ENCODE measurements at regions not wholly inside any gene's neighbourhood (a gene's known extent, or its start where the extent isn't known, plus 50 kb on each side); places are given as distances from the start of the nearest gene placed in this dataset.

GRCh38 chr4:32189788-32190187, 1469.6 kb downstream of the PCDH7 start:
- no peak overlapping the region for H3K27ac ChIP-seq (ENCODE audit: low read length)
- no peaks in the 10 kb centered on the region for H3K36me3 ChIP-seq (ENCODE audit: control insufficient read depth in 1 of 2, insufficient read depth in 2 of 2, low read length in 2 of 2)
- no peak overlapping the region for H3K4me3 ChIP-seq (ENCODE audit: low read depth in 1 of 2, low read length in 2 of 2)
- no peaks in the 10 kb centered on the region for H3K4me1 ChIP-seq (ENCODE audit: control insufficient read depth in 1 of 2, insufficient read depth in 2 of 2, low read length in 2 of 2)
- H3K27me3 ChIP-seq (ENCODE audit: low read depth, low read length) = no peaks in the 10 kb centered on the region
- no peaks in the 10 kb centered on the region for H3K9me3 ChIP-seq (ENCODE audit: control insufficient read depth in 1 of 2, low read length in 2 of 2)

GRCh38 chr4:32191961-32192360, 1471.8 kb downstream of the PCDH7 start:
- H3K27me3 ChIP-seq (ENCODE audit: low read depth, low read length) = no peaks in the 10 kb centered on the region
- H3K36me3 ChIP-seq (ENCODE audit: control insufficient read depth in 1 of 2, insufficient read depth in 2 of 2, low read length in 2 of 2) = no peaks in the 10 kb centered on the region
- H3K4me1 ChIP-seq (ENCODE audit: control insufficient read depth in 1 of 2, insufficient read depth in 2 of 2, low read length in 2 of 2) = no peaks in the 10 kb centered on the region
- no peak overlapping the region for H3K4me3 ChIP-seq (ENCODE audit: low read depth in 1 of 2, low read length in 2 of 2)
- no peak overlapping the region for H3K27ac ChIP-seq (ENCODE audit: low read length)
- H3K9me3 ChIP-seq (ENCODE audit: control insufficient read depth in 1 of 2, low read length in 2 of 2) = no peaks in the 10 kb centered on the region

GRCh38 chr4:32192363-32192762, 1472.2 kb downstream of the PCDH7 start:
- Histone ChIP-seq H3K27me3 (ENCODE audit: low read depth, low read length) (no peaks in the 10 kb centered on the region), H3K9me3 (ENCODE audit: control insufficient read depth in 1 of 2, low read length in 2 of 2) (no peaks in the 10 kb centered on the region), H3K4me3 (ENCODE audit: low read depth in 1 of 2, low read length in 2 of 2) (no peak overlapping the region), H3K4me1 (ENCODE audit: control insufficient read depth in 1 of 2, insufficient read depth in 2 of 2, low read length in 2 of 2) (no peaks in the 10 kb centered on the region), H3K36me3 (ENCODE audit: control insufficient read depth in 1 of 2, insufficient read depth in 2 of 2, low read length in 2 of 2) (no peaks in the 10 kb centered on the region), H3K27ac (ENCODE audit: low read length) (no peak overlapping the region)

GRCh38 chr4:32192991-32193390, 1472.8 kb downstream of the PCDH7 start:
- H3K9me3 ChIP-seq (ENCODE audit: control insufficient read depth in 1 of 2, low read length in 2 of 2) = no peaks in the 10 kb centered on the region
- H3K36me3 ChIP-seq (ENCODE audit: control insufficient read depth in 1 of 2, insufficient read depth in 2 of 2, low read length in 2 of 2) = no peaks in the 10 kb centered on the region
- H3K27ac ChIP-seq (ENCODE audit: low read length) = no peak overlapping the region
- H3K27me3 ChIP-seq (ENCODE audit: low read depth, low read length) = no peaks in the 10 kb centered on the region
- no peaks in the 10 kb centered on the region for H3K4me1 ChIP-seq (ENCODE audit: control insufficient read depth in 1 of 2, insufficient read depth in 2 of 2, low read length in 2 of 2)
- H3K4me3 ChIP-seq (ENCODE audit: low read depth in 1 of 2, low read length in 2 of 2) = no peak overlapping the region

- H3K4me1 ChIP-seq (ENCODE audit: control insufficient read depth in 1 of 2, insufficient read depth in 2 of 2, low read length in 2 of 2) = no peaks in the 10 kb centered on the region
- H3K27me3 ChIP-seq (ENCODE audit: low read depth, low read length) = no peaks in the 10 kb centered on the region
- no peak overlapping the region for H3K4me3 ChIP-seq (ENCODE audit: low read depth in 1 of 2, low read length in 2 of 2)
- H3K9me3 ChIP-seq (ENCODE audit: control insufficient read depth in 1 of 2, low read length in 2 of 2) = no peaks in the 10 kb centered on the region
- H3K36me3 ChIP-seq (ENCODE audit: control insufficient read depth in 1 of 2, insufficient read depth in 2 of 2, low read length in 2 of 2) = no peaks in the 10 kb centered on the region
- H3K27ac ChIP-seq (ENCODE audit: low read length) = no peak overlapping the region
Measured at GRCh38 chr4:32196950-32197688, 1477.0 kb downstream of the PCDH7 start.

GRCh38 chr4:32199639-32200038, 1479.5 kb downstream of the PCDH7 start:
- Histone ChIP-seq H3K4me1 (ENCODE audit: control insufficient read depth in 1 of 2, insufficient read depth in 2 of 2, low read length in 2 of 2) (no peaks in the 10 kb centered on the region), H3K36me3 (ENCODE audit: control insufficient read depth in 1 of 2, insufficient read depth in 2 of 2, low read length in 2 of 2) (no peaks in the 10 kb centered on the region), H3K4me3 (ENCODE audit: low read depth in 1 of 2, low read length in 2 of 2) (no peak overlapping the region), H3K9me3 (ENCODE audit: control insufficient read depth in 1 of 2, low read length in 2 of 2) (no peaks in the 10 kb centered on the region), H3K27me3 (ENCODE audit: low read depth, low read length) (no peaks in the 10 kb centered on the region), H3K27ac (ENCODE audit: low read length) (no peak overlapping the region)

GRCh38 chr4:32203340-32203739, 1483.2 kb downstream of the PCDH7 start:
- H3K4me1 ChIP-seq (ENCODE audit: control insufficient read depth in 1 of 2, insufficient read depth in 2 of 2, low read length in 2 of 2) = no peaks in the 10 kb centered on the region
- no peak overlapping the region for H3K27ac ChIP-seq (ENCODE audit: low read length)
- no peaks in the 10 kb centered on the region for H3K27me3 ChIP-seq (ENCODE audit: low read depth, low read length)
- no peak overlapping the region for H3K4me3 ChIP-seq (ENCODE audit: low read depth in 1 of 2, low read length in 2 of 2)
- H3K9me3 ChIP-seq (ENCODE audit: control insufficient read depth in 1 of 2, low read length in 2 of 2) = no peaks in the 10 kb centered on the region
- no peaks in the 10 kb centered on the region for H3K36me3 ChIP-seq (ENCODE audit: control insufficient read depth in 1 of 2, insufficient read depth in 2 of 2, low read length in 2 of 2)

- no peaks in the 10 kb centered on the region for H3K36me3 ChIP-seq (ENCODE audit: control insufficient read depth in 1 of 2, insufficient read depth in 2 of 2, low read length in 2 of 2)
- H3K4me1 ChIP-seq (ENCODE audit: control insufficient read depth in 1 of 2, insufficient read depth in 2 of 2, low read length in 2 of 2) = no peaks in the 10 kb centered on the region
- H3K4me3 ChIP-seq (ENCODE audit: low read depth in 1 of 2, low read length in 2 of 2) = no peak overlapping the region
- H3K27ac ChIP-seq (ENCODE audit: low read length) = no peak overlapping the region
- peaks cover 0 to 4% of the 10 kb centered on the region in 2 donors for H3K9me3 ChIP-seq (ENCODE audit: control insufficient read depth in 1 of 2, low read length in 2 of 2)
- no peaks in the 10 kb centered on the region for H3K27me3 ChIP-seq (ENCODE audit: low read depth, low read length)
Measured at GRCh38 chr4:32206756-32207155, 1486.6 kb downstream of the PCDH7 start.

GRCh38 chr4:32207456-32207855, 1487.3 kb downstream of the PCDH7 start:
- H3K27ac ChIP-seq (ENCODE audit: low read length) = no peak overlapping the region
- H3K9me3 ChIP-seq (ENCODE audit: control insufficient read depth in 1 of 2, low read length in 2 of 2) = peaks cover 0 to 4% of the 10 kb centered on the region in 2 donors
- no peaks in the 10 kb centered on the region for H3K36me3 ChIP-seq (ENCODE audit: control insufficient read depth in 1 of 2, insufficient read depth in 2 of 2, low read length in 2 of 2)
- H3K4me1 ChIP-seq (ENCODE audit: control insufficient read depth in 1 of 2, insufficient read depth in 2 of 2, low read length in 2 of 2) = no peaks in the 10 kb centered on the region
- H3K4me3 ChIP-seq (ENCODE audit: low read depth in 1 of 2, low read length in 2 of 2) = no peak overlapping the region
- H3K27me3 ChIP-seq (ENCODE audit: low read depth, low read length) = no peaks in the 10 kb centered on the region

GRCh38 chr4:32215277-32215676, 1495.1 kb downstream of the PCDH7 start:
- H3K4me3 ChIP-seq (ENCODE audit: low read depth in 1 of 2, low read length in 2 of 2) = no peak overlapping the region
- H3K36me3 ChIP-seq (ENCODE audit: control insufficient read depth in 1 of 2, insufficient read depth in 2 of 2, low read length in 2 of 2) = no peaks in the 10 kb centered on the region
- H3K27me3 ChIP-seq (ENCODE audit: low read depth, low read length) = no peaks in the 10 kb centered on the region
- H3K27ac ChIP-seq (ENCODE audit: low read length) = no peak overlapping the region
- H3K9me3 ChIP-seq (ENCODE audit: control insufficient read depth in 1 of 2, low read length in 2 of 2) = no peaks in the 10 kb centered on the region
- no peaks in the 10 kb centered on the region for H3K4me1 ChIP-seq (ENCODE audit: control insufficient read depth in 1 of 2, insufficient read depth in 2 of 2, low read length in 2 of 2)

- Histone ChIP-seq H3K27me3 (ENCODE audit: low read depth, low read length) (no peaks in the 10 kb centered on the region), H3K9me3 (ENCODE audit: control insufficient read depth in 1 of 2, low read length in 2 of 2) (no peaks in the 10 kb centered on the region), H3K36me3 (ENCODE audit: control insufficient read depth in 1 of 2, insufficient read depth in 2 of 2, low read length in 2 of 2) (no peaks in the 10 kb centered on the region), H3K27ac (ENCODE audit: low read length) (no peak overlapping the region), H3K4me3 (ENCODE audit: low read depth in 1 of 2, low read length in 2 of 2) (no peak overlapping the region), H3K4me1 (ENCODE audit: control insufficient read depth in 1 of 2, insufficient read depth in 2 of 2, low read length in 2 of 2) (no peaks in the 10 kb centered on the region)
Measured at GRCh38 chr4:32216502-32216901, 1496.3 kb downstream of the PCDH7 start.
